ENCODE measurements at regions not wholly inside any gene's neighbourhood (a gene's known extent, or its start where the extent isn't known, plus 50 kb on each side); places are given as distances from the start of the nearest gene placed in this dataset.

DNA sequence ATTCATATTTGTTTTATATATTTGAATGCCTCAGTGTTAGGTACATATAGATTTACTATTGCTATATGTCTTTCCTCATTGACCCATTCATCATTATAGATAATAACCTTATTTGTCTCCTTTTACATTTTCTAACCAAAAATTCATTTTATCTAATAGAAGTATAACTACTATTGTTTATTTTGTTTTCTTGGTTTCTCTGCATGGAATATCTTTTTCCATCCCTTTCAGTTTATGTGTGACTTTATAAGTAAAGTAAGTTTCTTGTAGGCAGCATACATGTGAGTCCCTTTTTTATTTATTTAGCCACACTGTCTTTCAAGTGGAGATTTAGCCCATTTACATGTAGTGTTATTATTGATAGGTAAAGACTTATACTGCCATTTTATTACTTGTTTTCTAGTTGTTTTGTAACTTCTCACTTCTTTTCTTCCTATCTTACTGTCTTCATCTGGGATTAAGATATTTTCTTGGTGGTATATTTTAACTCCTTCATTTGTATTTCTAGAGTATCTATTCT is 572.0 kb upstream of the MAN1A1 start:
- Histone ChIP-seq H3K27me3 (replicated peaks in 1 of 7) (no peaks in the 10 kb centered on the region), H3K4me3 (no peak overlapping the region), H3K27ac (no peak overlapping the region), H3K9me3 (peaks cover 3 to 73% (median 70%) of the 10 kb centered on the region in 8 donors), H3K36me3 (no peaks in the 10 kb centered on the region), H3K4me1 (no peaks in the 10 kb centered on the region)
- intact Hi-C loops (cut with DNase I; ENCODE audit: low total_unique reads), result no loop called here
- no peak for TF ChIP-seq POLR2A (IDR thresholded peaks at IDR 0.05)
- TF ChIP-seq, protein P1, sequence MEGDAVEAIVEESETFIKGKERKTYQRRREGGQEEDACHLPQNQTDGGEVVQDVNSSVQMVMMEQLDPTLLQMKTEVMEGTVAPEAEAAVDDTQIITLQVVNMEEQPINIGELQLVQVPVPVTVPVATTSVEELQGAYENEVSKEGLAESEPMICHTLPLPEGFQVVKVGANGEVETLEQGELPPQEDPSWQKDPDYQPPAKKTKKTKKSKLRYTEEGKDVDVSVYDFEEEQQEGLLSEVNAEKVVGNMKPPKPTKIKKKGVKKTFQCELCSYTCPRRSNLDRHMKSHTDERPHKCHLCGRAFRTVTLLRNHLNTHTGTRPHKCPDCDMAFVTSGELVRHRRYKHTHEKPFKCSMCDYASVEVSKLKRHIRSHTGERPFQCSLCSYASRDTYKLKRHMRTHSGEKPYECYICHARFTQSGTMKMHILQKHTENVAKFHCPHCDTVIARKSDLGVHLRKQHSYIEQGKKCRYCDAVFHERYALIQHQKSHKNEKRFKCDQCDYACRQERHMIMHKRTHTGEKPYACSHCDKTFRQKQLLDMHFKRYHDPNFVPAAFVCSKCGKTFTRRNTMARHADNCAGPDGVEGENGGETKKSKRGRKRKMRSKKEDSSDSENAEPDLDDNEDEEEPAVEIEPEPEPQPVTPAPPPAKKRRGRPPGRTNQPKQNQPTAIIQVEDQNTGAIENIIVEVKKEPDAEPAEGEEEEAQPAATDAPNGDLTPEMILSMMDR (IDR thresholded peaks at IDR 0.05 in 8 of 11, conservative IDR thresholded peaks at IDR 0.05 in 3 of 11), result no peak
- no peak for TF ChIP-seq POLR2AphosphoS5 (IDR thresholded peaks at IDR 0.05)
- no peak for DNase-seq

DNA sequence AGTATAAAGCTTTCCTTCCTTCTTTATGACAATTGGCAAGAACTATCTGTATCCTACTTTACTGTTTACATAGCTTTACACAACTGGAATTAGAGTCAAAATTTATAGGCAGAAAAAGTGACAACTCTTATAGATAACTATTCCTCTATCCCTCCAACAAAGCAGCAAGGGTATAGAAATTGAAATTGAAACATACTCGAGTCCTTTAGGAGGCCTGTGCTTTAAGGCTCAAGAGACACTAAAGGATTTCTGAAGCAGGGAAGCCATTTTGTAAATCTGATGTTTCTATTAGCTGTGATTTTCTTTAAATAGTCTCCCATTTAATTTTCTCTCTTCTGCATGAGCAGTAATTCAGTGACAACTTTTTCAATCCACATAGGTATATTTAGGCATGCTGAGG is 567.6 kb upstream of the MAN1A1 start:
- Histone ChIP-seq H3K27ac (no peak overlapping the region), H3K4me1 (no peaks in the 10 kb centered on the region), H3K27me3 (replicated peaks in 1 of 7) (no peaks in the 10 kb centered on the region), H3K9me3 (peaks cover 0 to 30% (median 26%) of the 10 kb centered on the region in 8 donors), H3K36me3 (no peaks in the 10 kb centered on the region), H3K4me3 (no peak overlapping the region)
- TF ChIP-seq, protein P1 (IDR thresholded peaks at IDR 0.05 in 8 of 11, conservative IDR thresholded peaks at IDR 0.05 in 3 of 11), result no peak
- TF ChIP-seq POLR2A (IDR thresholded peaks at IDR 0.05) (no peak), POLR2AphosphoS5 (IDR thresholded peaks at IDR 0.05) (no peak)
- intact Hi-C loops (cut with DNase I; ENCODE audit: low total_unique reads), result no loop called here
- DNase-seq, result no peak
- WGBS, 5 donors, result 76 to 91% (median 80%) methylated on average over 1 of the region's 1 CpG

DNA sequence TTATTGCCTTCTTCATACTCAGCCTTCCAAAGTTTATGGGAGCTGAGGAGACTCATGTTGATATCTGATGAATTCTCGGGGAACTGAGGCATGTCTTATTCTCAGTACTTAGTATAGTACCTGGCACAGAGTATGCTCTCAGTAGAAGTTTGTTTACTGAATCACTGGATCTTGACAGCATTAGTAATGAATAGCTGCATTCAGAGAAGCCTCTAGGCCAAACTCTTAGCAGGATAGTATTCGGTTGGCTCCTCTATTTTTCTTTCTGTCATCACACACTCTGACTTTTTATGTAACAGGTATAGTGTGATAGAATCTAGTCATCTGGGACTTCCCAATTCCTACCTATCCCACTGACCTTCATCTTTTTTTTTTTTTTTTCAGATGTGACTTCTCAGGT is 566.4 kb upstream of the MAN1A1 start:
- Histone ChIP-seq H3K4me1 (no peaks in the 10 kb centered on the region), H3K27ac (no peak overlapping the region), H3K4me3 (no peak overlapping the region), H3K27me3 (replicated peaks in 1 of 7) (no peaks in the 10 kb centered on the region), H3K9me3 (peaks cover 0 to 18% (median 14%) of the 10 kb centered on the region in 8 donors), H3K36me3 (no peaks in the 10 kb centered on the region)
- intact Hi-C loops (cut with DNase I; ENCODE audit: low total_unique reads), result no loop called here
- TF ChIP-seq POLR2A (IDR thresholded peaks at IDR 0.05) (no peak), POLR2AphosphoS5 (IDR thresholded peaks at IDR 0.05) (no peak)
- TF ChIP-seq, protein P1 (IDR thresholded peaks at IDR 0.05 in 8 of 11, conservative IDR thresholded peaks at IDR 0.05 in 3 of 11), result no peak
- WGBS, 5 donors, result 86 to 91% (median 89%) methylated on average over 2 of the region's 2 CpGs
- DNase-seq, result no peak

DNA sequence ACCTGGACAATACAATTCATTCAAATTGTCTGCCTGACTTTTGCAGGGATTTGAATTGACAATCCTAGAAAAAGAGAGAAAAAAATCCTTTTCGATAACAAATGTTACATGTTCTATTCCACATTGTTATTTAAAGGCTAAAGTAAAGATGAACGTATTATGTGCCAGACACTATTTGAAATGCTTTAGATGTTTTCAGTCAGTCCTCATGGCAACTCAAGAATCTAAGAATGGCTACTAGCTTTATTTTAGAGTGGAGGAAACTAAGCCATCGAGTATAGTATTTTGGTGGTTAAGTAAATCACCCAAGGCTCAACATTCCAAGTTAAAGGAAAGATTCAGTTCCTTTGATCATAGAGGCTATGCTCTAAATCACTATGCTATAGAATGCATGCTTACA is 558.6 kb upstream of the MAN1A1 start:
- no peak for TF ChIP-seq POLR2AphosphoS5 (IDR thresholded peaks at IDR 0.05)
- TF ChIP-seq, protein P1 (IDR thresholded peaks at IDR 0.05 in 8 of 11, conservative IDR thresholded peaks at IDR 0.05 in 3 of 11), result no peak
- no peak for TF ChIP-seq POLR2A (IDR thresholded peaks at IDR 0.05)
- Histone ChIP-seq H3K4me1 (no peaks in the 10 kb centered on the region), H3K9me3 (no peaks in the 10 kb centered on the region), H3K27ac (no peak overlapping the region), H3K27me3 (replicated peaks in 1 of 7) (no peaks in the 10 kb centered on the region), H3K4me3 (no peak overlapping the region), H3K36me3 (no peaks in the 10 kb centered on the region)
- intact Hi-C loops (cut with DNase I; ENCODE audit: low total_unique reads), result no loop called here
- DNase-seq, result no peak
- WGBS, 5 donors, result 53 to 78% (median 73%) methylated on average over 3 of the region's 3 CpGs

All from spleen (tissue), 11 donors.